ENCODE measurements at regions not wholly inside any gene's neighbourhood (a gene's known extent, or its start where the extent isn't known, plus 50 kb on each side); places are given as distances from the start of the nearest gene placed in this dataset.

GRCh38 chr18:67919316-67919715, 402.8 kb upstream of the DSEL start:
- no peak for TF ChIP-seq CTCF (conservative IDR thresholded peaks at IDR 0.05; ENCODE audit: low read length)
- DNase-seq (ENCODE audit: low read depth): no peak
- H3K4me3 ChIP-seq (ENCODE audit: low read length): no peak overlapping the region

DNA sequence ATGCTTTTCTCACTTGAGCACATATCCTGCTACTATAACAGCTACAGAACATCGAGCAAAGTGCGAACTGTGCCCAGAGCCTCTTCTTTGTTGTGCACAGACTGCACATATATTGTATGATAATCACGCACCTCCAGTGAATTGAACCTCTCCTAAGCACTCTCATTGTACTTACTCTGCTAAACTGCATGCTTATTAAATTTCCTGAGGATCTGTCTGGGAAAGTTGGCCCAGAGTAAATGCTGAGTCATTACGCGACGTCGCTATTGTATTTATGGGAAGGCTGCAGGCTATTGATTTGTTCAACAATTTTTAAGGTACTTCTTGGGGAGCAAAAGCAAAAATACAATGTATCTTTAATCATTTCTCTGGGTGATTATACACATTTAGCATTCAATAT, 399.6 kb upstream of the DSEL start:
- TF ChIP-seq CTCF (conservative IDR thresholded peaks at IDR 0.05; ENCODE audit: low read length): no peak
- H3K4me3 ChIP-seq (ENCODE audit: low read length): no peak overlapping the region
- DNase-seq (ENCODE audit: low read depth): no peak

- TF ChIP-seq CTCF (conservative IDR thresholded peaks at IDR 0.05; ENCODE audit: low read length): no peak
- no peak for DNase-seq (ENCODE audit: low read depth)
- H3K4me3 ChIP-seq (ENCODE audit: low read length): no peak overlapping the region
These were observed 396.5 kb upstream of the DSEL start for GRCh38 chr18:67913040-67913439.

DNA sequence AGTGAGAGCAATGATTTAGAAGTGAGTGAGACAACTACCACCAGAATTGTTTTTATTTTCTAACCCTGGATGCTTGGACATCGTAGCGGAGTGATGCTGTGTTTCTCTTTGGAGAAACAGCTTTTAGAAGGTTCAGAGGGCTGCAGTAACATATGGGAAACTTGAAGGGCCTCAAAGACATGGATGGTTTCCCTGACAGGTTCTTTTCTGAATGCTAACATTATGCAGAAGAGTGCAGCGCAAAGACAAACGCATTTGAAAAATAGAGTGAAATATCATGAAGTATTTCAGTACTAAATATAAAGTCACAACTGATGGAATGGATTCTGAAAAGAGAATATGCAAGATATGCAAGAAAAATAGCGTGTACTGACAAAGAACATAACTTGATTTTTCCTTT, 385.1 kb upstream of the DSEL start:
- DNase-seq (ENCODE audit: low read depth): no peak
- no peak overlapping the region for H3K4me3 ChIP-seq (ENCODE audit: low read length)
- TF ChIP-seq CTCF (conservative IDR thresholded peaks at IDR 0.05; ENCODE audit: low read length): no peak

GRCh38 chr18:67896451-67896850, 379.9 kb upstream of the DSEL start:
- no peak for TF ChIP-seq CTCF (conservative IDR thresholded peaks at IDR 0.05; ENCODE audit: low read length)
- DNase-seq (ENCODE audit: low read depth): no peak
- H3K4me3 ChIP-seq (ENCODE audit: low read length): no peak overlapping the region

DNA sequence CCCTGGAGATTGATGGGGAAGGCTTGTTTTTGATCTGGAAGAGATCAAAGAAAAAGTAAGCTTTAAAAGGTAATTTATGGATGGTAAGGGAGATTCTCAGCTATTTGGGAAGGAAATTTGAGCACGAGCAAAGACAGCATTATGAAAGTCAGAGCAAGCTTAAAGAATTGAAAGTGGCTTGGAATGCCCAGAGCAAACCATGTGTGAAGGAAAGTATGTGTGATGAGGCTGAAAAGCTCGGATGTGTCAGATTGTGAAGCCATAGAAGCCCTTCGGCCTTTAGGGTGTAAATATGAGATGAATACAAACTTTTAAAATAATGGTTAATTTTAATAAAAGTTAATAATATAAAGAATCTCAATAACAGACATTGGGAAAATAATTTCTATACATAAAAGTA, 377.4 kb upstream of the DSEL start:
- no peak for TF ChIP-seq CTCF (conservative IDR thresholded peaks at IDR 0.05; ENCODE audit: low read length)
- no peak overlapping the region for H3K4me3 ChIP-seq (ENCODE audit: low read length)
- DNase-seq (ENCODE audit: low read depth): peak; percentile 18

GRCh38 chr18:67876871-67877270, 360.4 kb upstream of the DSEL start:
- TF ChIP-seq CTCF (conservative IDR thresholded peaks at IDR 0.05; ENCODE audit: low read length): no peak
- H3K4me3 ChIP-seq (ENCODE audit: low read length): no peak overlapping the region
- DNase-seq (ENCODE audit: low read depth): no peak
